ENCODE measurements at regions not wholly inside any gene's neighbourhood (a gene's known extent, or its start where the extent isn't known, plus 50 kb on each side); places are given as distances from the start of the nearest gene placed in this dataset.
A peak's percentile ranks its signal among the peaks of the same experiment; 100 is the strongest.

GRCh38 chr16:65782611-65783600, 583.6 kb upstream of the CDH5 start:
- DNase-seq = no peak

GRCh38 chr16:65781855-65782254, 584.6 kb upstream of the CDH5 start:
- no peak for DNase-seq

GRCh38 chr16:65781363-65781762, 585.1 kb upstream of the CDH5 start:
- no peak for DNase-seq

- no peak for DNase-seq
These were observed 587.3 kb upstream of the CDH5 start for GRCh38 chr16:65779201-65779600.

GRCh38 chr16:65776639-65777183, 589.8 kb upstream of the CDH5 start:
- no peak for DNase-seq

- no peak for DNase-seq
These were observed 590.7 kb upstream of the CDH5 start for GRCh38 chr16:65775829-65776228.

GRCh38 chr16:65774350-65774749, 592.1 kb upstream of the CDH5 start:
- no peak for DNase-seq

GRCh38 chr16:65773301-65773874, 593.1 kb upstream of the CDH5 start:
- no peak for DNase-seq

GRCh38 chr16:65772134-65772732, 594.3 kb upstream of the CDH5 start:
- DNase-seq = no peak

- DNase-seq = no peak
These were observed 594.8 kb upstream of the CDH5 start for GRCh38 chr16:65771707-65772106.

GRCh38 chr16:65770752-65771151, 595.7 kb upstream of the CDH5 start:
- no peak for DNase-seq

- no peak for DNase-seq
These were observed 596.6 kb upstream of the CDH5 start for GRCh38 chr16:65769776-65770438.

- DNase-seq = no peak
These were observed 597.4 kb upstream of the CDH5 start for GRCh38 chr16:65769055-65769465.

GRCh38 chr16:65767125-65767524, 599.4 kb upstream of the CDH5 start:
- DNase-seq = peak; percentile 25

GRCh38 chr16:65763640-65764305, 602.7 kb upstream of the CDH5 start:
- no peak for DNase-seq

- DNase-seq = no peak
These were observed 605.6 kb upstream of the CDH5 start for GRCh38 chr16:65760874-65761273.

GRCh38 chr16:65758620-65759019, 607.9 kb upstream of the CDH5 start:
- DNase-seq = no peak

- DNase-seq = no peak
These were observed 609.4 kb upstream of the CDH5 start for GRCh38 chr16:65757064-65757463.

- DNase-seq = no peak
These were observed 610.3 kb upstream of the CDH5 start for GRCh38 chr16:65756163-65756562.

GRCh38 chr16:65754820-65755691, 611.4 kb upstream of the CDH5 start:
- no peak for DNase-seq

- DNase-seq = no peak
These were observed 614.0 kb upstream of the CDH5 start for GRCh38 chr16:65752522-65752844.
